ENCODE measurements at regions not wholly inside any gene's neighbourhood (a gene's known extent, or its start where the extent isn't known, plus 50 kb on each side); places are given as distances from the start of the nearest gene placed in this dataset.
"Not testable (repeated sequence)": the region's sequence is repeated elsewhere in the genome, so short reads cannot be mapped to it uniquely, and the experiment has no call there.

GRCh38 chr12:20150835-20151422, 217.4 kb upstream of the PDE3A start:
- no peaks in the 10 kb centered on the region for H3K36me3 ChIP-seq (ENCODE audit: insufficient read depth, low read length)
- H3K9me3 ChIP-seq (replicated peaks; ENCODE audit: low read length): no peaks in the 10 kb centered on the region
- no peaks in the 10 kb centered on the region for H3K27me3 ChIP-seq (ENCODE audit: control insufficient read depth, insufficient read depth, low read length)
- H3K4me3 ChIP-seq (ENCODE audit: low read length): no peak overlapping the region
- no peaks in the 10 kb centered on the region for H3K4me1 ChIP-seq (ENCODE audit: control insufficient read depth, insufficient read depth, low read length)
- no peak overlapping the region for H3K9ac ChIP-seq (ENCODE audit: low read depth, low read length)
- no peak overlapping the region for H3K4me2 ChIP-seq (ENCODE audit: low read length)

- Histone ChIP-seq H3K4me3 (ENCODE audit: low read length) (no peak overlapping the region), H3K4me2 (ENCODE audit: low read length) (no peak overlapping the region), H3K36me3 (ENCODE audit: insufficient read depth, low read length) (no peaks in the 10 kb centered on the region), H3K9ac (ENCODE audit: low read depth, low read length) (no peak overlapping the region), H3K4me1 (ENCODE audit: control insufficient read depth, insufficient read depth, low read length) (no peaks in the 10 kb centered on the region), H3K9me3 (replicated peaks; ENCODE audit: low read length) (no peaks in the 10 kb centered on the region), H3K27me3 (ENCODE audit: control insufficient read depth, insufficient read depth, low read length) (no peaks in the 10 kb centered on the region)
These were observed 214.3 kb upstream of the PDE3A start for GRCh38 chr12:20154052-20154451.

GRCh38 chr12:20155374-20155773, 213.0 kb upstream of the PDE3A start:
- Histone ChIP-seq H3K4me2 (ENCODE audit: low read length) (no peak overlapping the region), H3K9me3 (replicated peaks; ENCODE audit: low read length) (no peaks in the 10 kb centered on the region), H3K4me1 (ENCODE audit: control insufficient read depth, insufficient read depth, low read length) (no peaks in the 10 kb centered on the region), H3K4me3 (ENCODE audit: low read length) (no peak overlapping the region), H3K36me3 (ENCODE audit: insufficient read depth, low read length) (no peaks in the 10 kb centered on the region), H3K9ac (ENCODE audit: low read depth, low read length) (no peak overlapping the region), H3K27me3 (ENCODE audit: control insufficient read depth, insufficient read depth, low read length) (no peaks in the 10 kb centered on the region)

GRCh38 chr12:20160899-20161298, 207.4 kb upstream of the PDE3A start:
- not testable (repeated sequence) for H3K27me3 ChIP-seq (ENCODE audit: control insufficient read depth, insufficient read depth, low read length); H3K4me3 ChIP-seq (ENCODE audit: low read length); H3K9ac ChIP-seq (ENCODE audit: low read depth, low read length); H3K4me1 ChIP-seq (ENCODE audit: control insufficient read depth, insufficient read depth, low read length); H3K9me3 ChIP-seq (replicated peaks; ENCODE audit: low read length); H3K36me3 ChIP-seq (ENCODE audit: insufficient read depth, low read length); H3K4me2 ChIP-seq (ENCODE audit: low read length)

- Histone ChIP-seq H3K4me2 (ENCODE audit: low read length) (no peak overlapping the region), H3K27me3 (ENCODE audit: control insufficient read depth, insufficient read depth, low read length) (no peaks in the 10 kb centered on the region), H3K4me3 (ENCODE audit: low read length) (no peak overlapping the region), H3K9me3 (replicated peaks; ENCODE audit: low read length) (no peaks in the 10 kb centered on the region), H3K4me1 (ENCODE audit: control insufficient read depth, insufficient read depth, low read length) (no peaks in the 10 kb centered on the region), H3K9ac (ENCODE audit: low read depth, low read length) (no peak overlapping the region), H3K36me3 (ENCODE audit: insufficient read depth, low read length) (no peaks in the 10 kb centered on the region)
These were observed 193.7 kb upstream of the PDE3A start for GRCh38 chr12:20174528-20175175.

- H3K9me3 ChIP-seq (replicated peaks; ENCODE audit: low read length): no peaks in the 10 kb centered on the region
- no peaks in the 10 kb centered on the region for H3K4me1 ChIP-seq (ENCODE audit: control insufficient read depth, insufficient read depth, low read length)
- no peak overlapping the region for H3K9ac ChIP-seq (ENCODE audit: low read depth, low read length)
These were observed 192.5 kb upstream of the PDE3A start for GRCh38 chr12:20175704-20176388.

GRCh38 chr12:20181416-20182180, 186.7 kb upstream of the PDE3A start:
- Histone ChIP-seq H3K4me1 (ENCODE audit: control insufficient read depth, insufficient read depth, low read length) (no peaks in the 10 kb centered on the region), H3K9ac (ENCODE audit: low read depth, low read length) (no peak overlapping the region), H3K9me3 (replicated peaks; ENCODE audit: low read length) (no peaks in the 10 kb centered on the region), H3K36me3 (ENCODE audit: insufficient read depth, low read length) (no peaks in the 10 kb centered on the region), H3K4me3 (ENCODE audit: low read length) (no peak overlapping the region), H3K4me2 (ENCODE audit: low read length) (no peak overlapping the region), H3K27me3 (ENCODE audit: control insufficient read depth, insufficient read depth, low read length) (no peaks in the 10 kb centered on the region)

More at GRCh38 chr12:20175704-20176388, 192.5 kb upstream of the PDE3A start:
- Histone ChIP-seq H3K36me3 (ENCODE audit: insufficient read depth, low read length) (no peaks in the 10 kb centered on the region), H3K27me3 (ENCODE audit: control insufficient read depth, insufficient read depth, low read length) (no peaks in the 10 kb centered on the region), H3K4me2 (ENCODE audit: low read length) (no peak overlapping the region), H3K4me3 (ENCODE audit: low read length) (no peak overlapping the region)

- Histone ChIP-seq H3K36me3 (ENCODE audit: insufficient read depth, low read length) (no peaks in the 10 kb centered on the region), H3K4me2 (ENCODE audit: low read length) (no peak overlapping the region), H3K9me3 (replicated peaks; ENCODE audit: low read length) (no peaks in the 10 kb centered on the region), H3K27me3 (ENCODE audit: control insufficient read depth, insufficient read depth, low read length) (no peaks in the 10 kb centered on the region), H3K4me1 (ENCODE audit: control insufficient read depth, insufficient read depth, low read length) (no peaks in the 10 kb centered on the region), H3K4me3 (ENCODE audit: low read length) (no peak overlapping the region), H3K9ac (ENCODE audit: low read depth, low read length) (no peak overlapping the region)
These were observed 184.8 kb upstream of the PDE3A start for GRCh38 chr12:20183563-20183962.

- Histone ChIP-seq H3K9ac (ENCODE audit: low read depth, low read length) (no peak overlapping the region), H3K27me3 (ENCODE audit: control insufficient read depth, insufficient read depth, low read length) (no peaks in the 10 kb centered on the region), H3K4me1 (ENCODE audit: control insufficient read depth, insufficient read depth, low read length) (no peaks in the 10 kb centered on the region), H3K4me3 (ENCODE audit: low read length) (no peak overlapping the region), H3K4me2 (ENCODE audit: low read length) (no peak overlapping the region), H3K9me3 (replicated peaks; ENCODE audit: low read length) (no peaks in the 10 kb centered on the region), H3K36me3 (ENCODE audit: insufficient read depth, low read length) (no peaks in the 10 kb centered on the region)
These were observed 183.8 kb upstream of the PDE3A start for GRCh38 chr12:20184514-20184913.

GRCh38 chr12:20187456-20187855, 180.9 kb upstream of the PDE3A start:
- Histone ChIP-seq H3K27me3 (ENCODE audit: control insufficient read depth, insufficient read depth, low read length) (no peaks in the 10 kb centered on the region), H3K9ac (ENCODE audit: low read depth, low read length) (no peak overlapping the region), H3K36me3 (ENCODE audit: insufficient read depth, low read length) (no peaks in the 10 kb centered on the region), H3K9me3 (replicated peaks; ENCODE audit: low read length) (no peaks in the 10 kb centered on the region), H3K4me2 (ENCODE audit: low read length) (no peak overlapping the region), H3K4me3 (ENCODE audit: low read length) (no peak overlapping the region), H3K4me1 (ENCODE audit: control insufficient read depth, insufficient read depth, low read length) (no peaks in the 10 kb centered on the region)

GRCh38 chr12:20188930-20189653, 179.2 kb upstream of the PDE3A start:
- no peaks in the 10 kb centered on the region for H3K9me3 ChIP-seq (replicated peaks; ENCODE audit: low read length)
- no peaks in the 10 kb centered on the region for H3K36me3 ChIP-seq (ENCODE audit: insufficient read depth, low read length)
- no peak overlapping the region for H3K4me2 ChIP-seq (ENCODE audit: low read length)
- no peak overlapping the region for H3K4me3 ChIP-seq (ENCODE audit: low read length)
- no peaks in the 10 kb centered on the region for H3K27me3 ChIP-seq (ENCODE audit: control insufficient read depth, insufficient read depth, low read length)
- H3K9ac ChIP-seq (ENCODE audit: low read depth, low read length): no peak overlapping the region
- no peaks in the 10 kb centered on the region for H3K4me1 ChIP-seq (ENCODE audit: control insufficient read depth, insufficient read depth, low read length)

All from skeletal muscle satellite cell (primary cell).